ENCODE measurements at regions not wholly inside any gene's neighbourhood (a gene's known extent, or its start where the extent isn't known, plus 50 kb on each side); places are given as distances from the start of the nearest gene placed in this dataset.

DNA sequence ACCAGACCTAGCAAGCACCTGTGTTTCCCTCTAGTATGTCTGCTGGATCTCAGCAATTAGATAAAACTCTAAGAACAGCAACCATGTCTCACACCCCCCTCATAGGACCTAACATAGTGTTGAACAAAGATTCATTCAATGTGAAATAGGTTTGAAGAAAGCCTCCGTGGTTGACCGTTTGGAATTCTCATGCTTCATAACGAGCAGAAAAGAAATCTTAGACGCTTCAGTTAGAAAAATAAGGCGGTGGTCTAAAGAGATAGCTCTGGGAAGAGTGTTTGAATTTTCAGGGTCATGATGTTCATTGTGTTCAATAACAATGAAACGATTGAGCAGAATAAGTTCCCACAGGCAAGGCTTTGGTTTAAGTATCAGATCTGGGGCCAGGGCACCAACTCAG lies 332.9 kb downstream of the COG6 start:
- H3K9me3 ChIP-seq (ENCODE audit: insufficient read depth, low read length) = no peaks in the 10 kb centered on the region
- no peak overlapping the region for H2AFZ ChIP-seq (ENCODE audit: low read depth, low read length, severe bottlenecking)
- H3K4me3 ChIP-seq (ENCODE audit: insufficient read depth, low read length, poor library complexity, severe bottlenecking) = no peak overlapping the region
- no peak overlapping the region for H3K9ac ChIP-seq (ENCODE audit: low read length)
- H3K4me2 ChIP-seq (ENCODE audit: low read depth, low read length, poor library complexity, severe bottlenecking) = no peak overlapping the region
- H3K27me3 ChIP-seq (ENCODE audit: low read length) = no peaks in the 10 kb centered on the region
- no peak for TF ChIP-seq EZH2phosphoT487 (conservative IDR thresholded peaks at IDR 0.05; ENCODE audit: low read length)
- TF ChIP-seq, protein P1, sequence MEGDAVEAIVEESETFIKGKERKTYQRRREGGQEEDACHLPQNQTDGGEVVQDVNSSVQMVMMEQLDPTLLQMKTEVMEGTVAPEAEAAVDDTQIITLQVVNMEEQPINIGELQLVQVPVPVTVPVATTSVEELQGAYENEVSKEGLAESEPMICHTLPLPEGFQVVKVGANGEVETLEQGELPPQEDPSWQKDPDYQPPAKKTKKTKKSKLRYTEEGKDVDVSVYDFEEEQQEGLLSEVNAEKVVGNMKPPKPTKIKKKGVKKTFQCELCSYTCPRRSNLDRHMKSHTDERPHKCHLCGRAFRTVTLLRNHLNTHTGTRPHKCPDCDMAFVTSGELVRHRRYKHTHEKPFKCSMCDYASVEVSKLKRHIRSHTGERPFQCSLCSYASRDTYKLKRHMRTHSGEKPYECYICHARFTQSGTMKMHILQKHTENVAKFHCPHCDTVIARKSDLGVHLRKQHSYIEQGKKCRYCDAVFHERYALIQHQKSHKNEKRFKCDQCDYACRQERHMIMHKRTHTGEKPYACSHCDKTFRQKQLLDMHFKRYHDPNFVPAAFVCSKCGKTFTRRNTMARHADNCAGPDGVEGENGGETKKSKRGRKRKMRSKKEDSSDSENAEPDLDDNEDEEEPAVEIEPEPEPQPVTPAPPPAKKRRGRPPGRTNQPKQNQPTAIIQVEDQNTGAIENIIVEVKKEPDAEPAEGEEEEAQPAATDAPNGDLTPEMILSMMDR (IDR thresholded peaks at IDR 0.05; ENCODE audit: insufficient read depth, low read length, poor library complexity, severe bottlenecking) = no peak
- no peaks in the 10 kb centered on the region for H3K36me3 ChIP-seq (ENCODE audit: low read length)
- H3K9me2 ChIP-seq (replicated peaks; ENCODE audit: insufficient read depth, low read length) = no peaks in the 10 kb centered on the region
- H3F3A ChIP-seq (ENCODE audit: insufficient read depth) = no peaks in the 10 kb centered on the region
- no peak overlapping the region for H3K27ac ChIP-seq (ENCODE audit: low read depth, low read length)
- no peaks in the 10 kb centered on the region for H4K20me1 ChIP-seq (ENCODE audit: low read depth, low read length)
- no peaks in the 10 kb centered on the region for H3K79me2 ChIP-seq (ENCODE audit: insufficient read depth, low read length)

DNA sequence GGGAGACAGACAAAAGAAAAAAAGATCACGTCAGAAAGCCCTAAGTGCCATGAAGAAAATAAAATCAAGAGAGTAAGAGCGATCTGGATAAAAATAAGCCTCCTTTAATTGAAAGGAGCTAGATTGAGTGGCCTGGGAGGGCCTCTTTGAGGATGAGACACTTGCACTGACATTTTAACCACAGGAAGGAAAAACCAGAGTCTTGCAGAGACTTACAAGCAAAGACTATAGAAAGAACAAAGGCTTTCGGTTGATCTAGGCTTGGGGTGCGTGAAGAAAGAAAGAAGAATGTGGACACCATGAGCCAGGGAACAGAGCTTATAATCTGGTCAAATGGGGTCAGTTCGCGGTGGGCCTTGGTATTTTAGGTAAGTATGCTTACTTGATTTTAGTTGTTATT lies 342.7 kb downstream of the COG6 start:
- no peaks in the 10 kb centered on the region for H3K9me3 ChIP-seq (ENCODE audit: insufficient read depth, low read length)
- H3K4me2 ChIP-seq (ENCODE audit: low read depth, low read length, poor library complexity, severe bottlenecking) = no peak overlapping the region
- no peak overlapping the region for H3K27ac ChIP-seq (ENCODE audit: low read depth, low read length)
- TF ChIP-seq, protein P1 (IDR thresholded peaks at IDR 0.05; ENCODE audit: insufficient read depth, low read length, poor library complexity, severe bottlenecking) = no peak
- no peak for TF ChIP-seq EZH2phosphoT487 (conservative IDR thresholded peaks at IDR 0.05; ENCODE audit: low read length)
- no peak overlapping the region for H3K4me3 ChIP-seq (ENCODE audit: insufficient read depth, low read length, poor library complexity, severe bottlenecking)
- H3K9me2 ChIP-seq (replicated peaks; ENCODE audit: insufficient read depth, low read length) = no peaks in the 10 kb centered on the region
- H4K20me1 ChIP-seq (ENCODE audit: low read depth, low read length) = no peaks in the 10 kb centered on the region
- no peaks in the 10 kb centered on the region for H3K36me3 ChIP-seq (ENCODE audit: low read length)
- no peak overlapping the region for H2AFZ ChIP-seq (ENCODE audit: low read depth, low read length, severe bottlenecking)
- H3K79me2 ChIP-seq (ENCODE audit: insufficient read depth, low read length) = no peaks in the 10 kb centered on the region
- no peaks in the 10 kb centered on the region for H3F3A ChIP-seq (ENCODE audit: insufficient read depth)
- H3K9ac ChIP-seq (ENCODE audit: low read length) = no peak overlapping the region
- no peaks in the 10 kb centered on the region for H3K27me3 ChIP-seq (ENCODE audit: low read length)

DNA sequence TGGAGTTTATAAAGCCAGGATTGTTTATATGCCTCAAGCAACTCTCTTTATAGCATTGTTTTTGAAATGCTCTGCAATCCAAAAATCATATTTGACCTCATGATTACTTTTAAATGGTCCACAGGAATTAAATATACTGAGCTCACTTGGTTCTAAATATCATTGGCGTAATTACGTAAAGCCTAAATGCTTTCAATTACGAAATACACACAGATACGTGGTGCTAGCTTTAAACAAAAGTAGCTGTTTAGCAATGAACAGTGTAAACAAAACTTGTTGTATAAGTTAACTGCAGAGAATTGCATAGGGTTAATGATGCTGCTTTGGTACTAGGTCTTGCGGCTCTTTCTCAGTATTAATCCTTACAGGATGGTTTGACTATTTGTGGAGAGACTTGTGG lies 346.6 kb downstream of the COG6 start:
- H3K27ac ChIP-seq (ENCODE audit: low read depth, low read length) = no peak overlapping the region
- no peaks in the 10 kb centered on the region for H3K9me3 ChIP-seq (ENCODE audit: insufficient read depth, low read length)
- H3F3A ChIP-seq (ENCODE audit: insufficient read depth) = no peaks in the 10 kb centered on the region
- TF ChIP-seq EZH2phosphoT487 (conservative IDR thresholded peaks at IDR 0.05; ENCODE audit: low read length) = no peak
- TF ChIP-seq, protein P1 (IDR thresholded peaks at IDR 0.05; ENCODE audit: insufficient read depth, low read length, poor library complexity, severe bottlenecking) = no peak
- no peak overlapping the region for H3K4me3 ChIP-seq (ENCODE audit: insufficient read depth, low read length, poor library complexity, severe bottlenecking)
- H4K20me1 ChIP-seq (ENCODE audit: low read depth, low read length) = no peaks in the 10 kb centered on the region
- no peak overlapping the region for H3K4me2 ChIP-seq (ENCODE audit: low read depth, low read length, poor library complexity, severe bottlenecking)
- H3K79me2 ChIP-seq (ENCODE audit: insufficient read depth, low read length) = no peaks in the 10 kb centered on the region
- H3K27me3 ChIP-seq (ENCODE audit: low read length) = no peaks in the 10 kb centered on the region
- no peaks in the 10 kb centered on the region for H3K9me2 ChIP-seq (replicated peaks; ENCODE audit: insufficient read depth, low read length)
- H2AFZ ChIP-seq (ENCODE audit: low read depth, low read length, severe bottlenecking) = no peak overlapping the region
- H3K9ac ChIP-seq (ENCODE audit: low read length) = no peak overlapping the region
- no peaks in the 10 kb centered on the region for H3K36me3 ChIP-seq (ENCODE audit: low read length)

Data from SU-DHL-6 (cell line).